HEK293T (cell line): ENCODE measurements at regions not wholly inside any gene's neighbourhood (a gene's known extent, or its start where the extent isn't known, plus 50 kb on each side); places are given as distances from the start of the nearest gene placed in this dataset.

Source experiments
- CTCF ChIA-PET: fragments of 350-600 bp; formaldehyde crosslinking; extraction: SDS; loops from one replicate; lab custom pipeline; 2021; ENCODE audit warnings: antibody characterized with exemption, inconsistent platforms; lab: Yijun Ruan, JAX
- POLR2A ChIA-PET: fragments of 350-600 bp; formaldehyde crosslinking; extraction: SDS; loops from one replicate; lab custom pipeline; 2020; ENCODE audit warnings: antibody characterized with exemption, inconsistent platforms; lab: Yijun Ruan, JAX
- DNase-seq: peaks from one replicate; pipeline ENCODE4 v3.0.0; 2012; ENCODE audit warnings: mixed read lengths; ENCODE audit errors: extremely low spot score
- ARNT ChIP-seq: fragments of 450-650 bp; IDR thresholded peaks from 2 replicates; pipeline ENCODE4 v1.6.1; 2017; ENCODE audit warnings: mild to moderate bottlenecking
- BHLHE40 ChIP-seq: fragments of 450-650 bp; IDR thresholded peaks from 2 replicates; pipeline ENCODE4 v1.6.1; 2016; ENCODE audit warnings: mild to moderate bottlenecking, moderate library complexity, borderline replicate concordance
- CTBP1 ChIP-seq: fragments of 450-650 bp; IDR thresholded peaks from 2 replicates; pipeline ENCODE4 v1.6.1; 2016; ENCODE audit warnings: borderline replicate concordance
- ELF4 ChIP-seq: fragments of 450-650 bp; IDR thresholded peaks from 2 replicates; pipeline ENCODE4 v1.6.1; 2017; ENCODE audit warnings: antibody characterized with exemption
- FOXA1 ChIP-seq: fragments of 450-650 bp; IDR thresholded peaks from 2 replicates; pipeline ENCODE4 v1.6.1; 2016; ENCODE audit warnings: mild to moderate bottlenecking
- FOXK2 ChIP-seq: fragments of 450-650 bp; IDR thresholded peaks from 2 replicates; pipeline ENCODE4 v1.6.1; 2016; ENCODE audit warnings: mild to moderate bottlenecking
- FOXM1 ChIP-seq: fragments of 450-650 bp; IDR thresholded peaks from 2 replicates; pipeline ENCODE4 v1.6.1; 2017; ENCODE audit warnings: mild to moderate bottlenecking, borderline replicate concordance
- HDGF ChIP-seq: fragments of 450-650 bp; IDR thresholded peaks from 2 replicates; pipeline ENCODE4 v1.6.1; 2017; ENCODE audit warnings: antibody characterized with exemption, borderline replicate concordance
- L3MBTL2 ChIP-seq: fragments of 450-650 bp; conservative IDR thresholded peaks from 2 replicates; pipeline ENCODE4 v1.6.1; 2016; ENCODE audit warnings: mild to moderate bottlenecking
- LEF1 ChIP-seq: fragments of 450-650 bp; IDR thresholded peaks from 2 replicates; pipeline ENCODE4 v1.6.1; 2017; ENCODE audit warnings: mild to moderate bottlenecking, borderline replicate concordance
- NFRKB ChIP-seq: fragments of 450-650 bp; IDR thresholded peaks from 2 replicates; pipeline ENCODE4 v1.6.1; 2016; ENCODE audit warnings: mild to moderate bottlenecking, moderate library complexity
- SP1 ChIP-seq: fragments of 450-650 bp; IDR thresholded peaks from 2 replicates; pipeline ENCODE4 v1.6.1; 2017
- SUZ12 ChIP-seq: fragments of 450-650 bp; IDR thresholded peaks from 2 replicates; pipeline ENCODE4 v1.6.1; 2016; ENCODE audit warnings: mild to moderate bottlenecking
- TARDBP ChIP-seq: fragments of 450-650 bp; IDR thresholded peaks from 2 replicates; pipeline ENCODE4 v1.6.1; 2016
- ZNF384 ChIP-seq: fragments of 450-650 bp; IDR thresholded peaks from 2 replicates; pipeline ENCODE4 v1.6.1; 2016
- TF ChIP-seq, protein P1 (sequence below): fragments of 450-650 bp; IDR thresholded peaks from 2 replicates; pipeline ENCODE4 v1.6.1; 2016

DNA sequence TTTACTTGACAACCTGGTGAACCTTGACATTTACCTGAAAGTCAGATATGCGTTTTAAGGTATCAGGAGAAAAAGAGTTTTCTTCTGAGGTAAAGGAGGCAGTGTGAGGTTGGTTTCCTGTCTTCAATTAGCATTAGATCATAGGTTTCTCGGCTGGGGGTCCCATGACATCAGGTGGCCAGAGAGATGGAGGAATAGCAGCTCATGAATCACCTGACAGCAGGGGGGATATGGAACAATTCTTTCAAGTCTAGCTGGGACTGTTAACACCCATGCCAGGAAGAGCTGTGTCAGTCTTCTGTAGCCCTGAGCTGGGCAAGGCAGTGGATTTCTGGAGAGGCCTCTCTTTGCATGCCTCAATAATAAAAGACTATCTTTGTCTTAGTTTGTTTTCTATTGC, 108.0 kb upstream of the TMEM170B start:
- DNase-seq: peak; percentile 48
- ChIA-PET CTCF (no interaction called here), POLR2A (no interaction called here)
- TF ChIP-seq, protein P1, sequence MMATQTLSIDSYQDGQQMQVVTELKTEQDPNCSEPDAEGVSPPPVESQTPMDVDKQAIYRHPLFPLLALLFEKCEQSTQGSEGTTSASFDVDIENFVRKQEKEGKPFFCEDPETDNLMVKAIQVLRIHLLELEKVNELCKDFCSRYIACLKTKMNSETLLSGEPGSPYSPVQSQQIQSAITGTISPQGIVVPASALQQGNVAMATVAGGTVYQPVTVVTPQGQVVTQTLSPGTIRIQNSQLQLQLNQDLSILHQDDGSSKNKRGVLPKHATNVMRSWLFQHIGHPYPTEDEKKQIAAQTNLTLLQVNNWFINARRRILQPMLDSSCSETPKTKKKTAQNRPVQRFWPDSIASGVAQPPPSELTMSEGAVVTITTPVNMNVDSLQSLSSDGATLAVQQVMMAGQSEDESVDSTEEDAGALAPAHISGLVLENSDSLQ: peak; percentile 86
- TF ChIP-seq TARDBP: no peak
- no peak for TF ChIP-seq ARNT
- TF ChIP-seq L3MBTL2: no peak
- peak; percentile 17; the same call in 1 of the 2 replicates for TF ChIP-seq CTBP1

DNA sequence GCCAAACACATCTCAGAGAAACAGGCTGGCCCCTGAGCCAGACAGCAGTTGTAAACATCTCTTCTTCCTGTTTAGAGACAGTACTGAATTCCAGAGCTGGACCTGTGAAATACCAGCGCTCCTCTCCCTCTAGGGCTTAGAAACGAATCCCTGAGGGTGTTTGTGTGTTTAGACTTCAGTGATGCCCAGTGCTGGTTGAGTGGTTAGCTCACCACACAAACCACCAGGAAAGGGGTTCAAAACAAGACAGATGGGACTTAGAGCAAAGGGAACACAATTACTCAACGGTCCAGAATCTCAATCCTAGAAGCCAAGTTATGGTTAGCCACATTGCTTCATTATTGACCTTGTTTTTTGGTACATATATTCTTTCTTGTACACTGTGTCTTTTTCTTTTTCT, 108.7 kb upstream of the TMEM170B start:
- DNase-seq: no peak
- POLR2A ChIA-PET: no interaction called here
- TF ChIP-seq ARNT: no peak
- TF ChIP-seq FOXA1: no peak
- no peak for TF ChIP-seq TARDBP
- no peak for TF ChIP-seq HDGF
- TF ChIP-seq LEF1: no peak
- no peak for TF ChIP-seq FOXK2
- no peak for TF ChIP-seq SUZ12
- no peak for TF ChIP-seq ELF4
- no peak for TF ChIP-seq ZNF384
- no peak for TF ChIP-seq NFRKB
- TF ChIP-seq CTBP1: no peak
- no peak for TF ChIP-seq L3MBTL2
- TF ChIP-seq BHLHE40: no peak
- TF ChIP-seq, protein P1: no peak
- TF ChIP-seq SP1: no peak
- no peak for TF ChIP-seq FOXM1
- CTCF ChIA-PET: no interaction called here

DNA sequence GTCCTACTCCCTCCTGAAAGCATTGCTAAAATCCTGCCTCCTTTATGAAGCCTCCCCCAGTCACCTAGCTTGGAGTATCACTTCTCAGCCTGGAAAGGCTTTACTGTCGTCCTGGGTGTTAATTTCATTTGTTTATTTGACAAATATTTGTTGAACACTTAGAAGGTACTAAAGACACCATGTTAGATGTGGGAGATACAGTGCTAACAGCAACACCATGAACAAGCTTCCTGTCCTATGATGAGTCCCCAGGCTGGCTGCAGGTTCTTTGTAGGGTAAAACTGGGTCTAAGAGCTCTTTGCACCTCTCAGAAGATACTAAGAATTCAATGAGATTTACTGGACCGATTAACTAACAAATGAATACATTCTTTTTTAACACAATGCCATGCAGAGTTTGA, 109.2 kb upstream of the TMEM170B start:
- TF ChIP-seq ARNT (no peak), FOXA1 (no peak), ZNF384 (no peak), FOXM1 (no peak), HDGF (no peak), ELF4 (no peak), L3MBTL2 (no peak), TARDBP (no peak), NFRKB (no peak), SP1 (no peak), CTBP1 (no peak), LEF1 (no peak), BHLHE40 (no peak), SUZ12 (no peak), FOXK2 (no peak)
- TF ChIP-seq, protein P1: no peak
- no peak for DNase-seq
- POLR2A ChIA-PET: no interaction called here
- CTCF ChIA-PET: no interaction called here

DNA sequence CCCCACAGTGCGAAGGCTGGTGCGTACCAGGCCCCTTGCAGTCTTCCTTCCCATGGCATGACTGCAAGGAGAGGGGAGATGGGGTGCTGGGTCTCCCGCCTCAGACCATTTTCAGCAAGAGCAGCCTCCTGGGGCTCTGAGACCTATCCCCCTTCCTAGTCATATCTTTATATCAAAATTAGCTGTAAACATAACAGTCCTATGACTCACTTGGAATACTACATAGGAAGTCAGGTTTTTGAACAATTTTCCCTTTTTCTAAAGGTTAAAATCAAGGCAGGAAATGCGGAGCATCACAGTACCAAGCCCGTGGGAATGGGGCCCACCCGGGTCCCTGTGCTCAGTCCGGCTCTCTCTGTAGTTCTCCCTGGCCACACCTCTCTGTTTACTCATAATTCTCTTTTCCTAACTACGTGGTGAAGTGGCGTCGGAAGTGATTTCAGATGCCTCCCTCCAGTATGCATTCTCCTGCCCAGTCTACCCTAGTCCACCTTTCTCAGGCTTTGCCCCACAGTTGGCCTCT, 109.8 kb upstream of the TMEM170B start:
- TF ChIP-seq TARDBP (no peak), SP1 (no peak), ZNF384 (no peak), ELF4 (no peak), HDGF (no peak), FOXA1 (no peak), LEF1 (no peak), FOXM1 (no peak)
- TF ChIP-seq, protein P1: no peak
- DNase-seq: no peak
- ChIA-PET POLR2A (no interaction called here), CTCF (no interaction called here)

DNA sequence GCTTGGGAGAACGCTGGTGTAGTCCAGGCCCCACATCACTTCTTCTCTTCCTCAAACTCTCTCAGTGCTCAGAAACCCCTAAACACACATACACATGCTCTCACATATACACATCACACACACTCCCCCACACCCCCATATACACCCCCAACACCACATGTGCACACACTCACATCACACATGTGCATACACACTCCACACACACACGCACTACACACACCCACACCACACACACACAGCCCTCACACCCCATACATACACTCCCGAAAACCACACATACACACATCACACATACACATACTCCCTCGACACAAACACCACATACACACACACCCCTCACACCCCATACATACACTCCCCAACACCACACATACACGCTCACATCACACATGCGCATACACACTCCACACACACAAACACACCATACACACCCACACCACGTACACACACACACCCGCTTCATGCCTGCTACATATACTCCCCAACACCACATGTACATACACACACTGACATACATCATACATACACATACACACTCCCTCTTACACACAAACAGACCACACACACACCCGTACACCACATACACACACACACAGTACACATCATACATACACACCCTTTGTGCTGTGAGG, 110.3 kb upstream of the TMEM170B start:
- DNase-seq: no peak
- ChIA-PET POLR2A (no interaction called here), CTCF (no interaction called here)
- TF ChIP-seq HDGF: no peak
- no peak for TF ChIP-seq CTBP1
- TF ChIP-seq FOXM1: no peak
- TF ChIP-seq LEF1: no peak
- no peak for TF ChIP-seq SUZ12
- TF ChIP-seq, protein P1: no peak
- TF ChIP-seq FOXA1: no peak
- no peak for TF ChIP-seq L3MBTL2
- no peak for TF ChIP-seq NFRKB
- no peak for TF ChIP-seq ELF4
- TF ChIP-seq ARNT: no peak
